Nephron progenitor cell (in vitro differentiated cells): ENCODE measurements at regions not wholly inside any gene's neighbourhood (a gene's known extent, or its start where the extent isn't known, plus 50 kb on each side); places are given as distances from the start of the nearest gene placed in this dataset.
A peak's percentile ranks its signal among the peaks of the same experiment; 100 is the strongest.

Experiments
- DNase-seq: peaks from one replicate; pipeline ENCODE4 v3.0.0; 2021
- H3K27ac Mint-ChIP-seq: 2 replicates; pipeline ENCODE4 v1.8.0; 2021; ENCODE audit warnings: mild to moderate bottlenecking, moderate library complexity, mixed read lengths
- H3K27me3 Mint-ChIP-seq: 2 replicates; pipeline ENCODE4 v1.8.0; 2021; ENCODE audit warnings: mild to moderate bottlenecking, low read depth, mixed read lengths; ENCODE audit not compliant: poor library complexity
- H3K36me3 Mint-ChIP-seq: 2 replicates; pipeline ENCODE4 v1.8.0; 2021; ENCODE audit warnings: low read depth, mixed read lengths
- H3K4me1 Mint-ChIP-seq: 2 replicates; pipeline ENCODE4 v1.8.0; 2021; ENCODE audit warnings: mixed read lengths
- H3K4me3 Mint-ChIP-seq: 2 replicates; pipeline ENCODE4 v1.8.0; 2021; ENCODE audit warnings: mild to moderate bottlenecking, moderate library complexity, mixed read lengths
- H3K9me3 Mint-ChIP-seq: 2 replicates; pipeline ENCODE4 v1.8.0; 2021; ENCODE audit warnings: mild to moderate bottlenecking, moderate library complexity, mixed read lengths
- CTCF ChIP-seq: fragments of 200-600 bp; sonication (generic); IDR thresholded peaks from 2 replicates; pipeline ENCODE4 v1.5.0; 2021; ENCODE audit warnings: antibody characterized with exemption

DNA sequence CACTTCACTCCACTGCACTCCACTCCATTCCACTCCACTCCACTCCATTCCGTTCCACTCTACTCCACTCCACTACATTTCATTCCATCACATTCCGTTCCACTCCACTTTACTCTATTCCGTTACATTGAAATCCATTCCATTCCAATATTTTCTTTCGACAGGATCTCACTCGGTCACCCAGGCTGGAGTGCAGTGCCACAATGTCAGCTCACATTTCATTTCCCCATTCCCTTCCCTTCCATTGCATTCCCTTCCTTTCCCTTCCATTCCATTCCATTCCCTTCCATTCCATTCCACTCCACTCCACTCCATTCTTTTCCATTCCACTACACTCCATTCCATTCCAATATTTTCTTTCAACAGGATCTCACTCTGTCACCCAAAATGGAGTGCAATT lies 1407.6 kb upstream of the USP9Y start:
- H3K4me1 Mint-ChIP-seq = no peaks in the 10 kb centered on the region
- no peak for TF ChIP-seq CTCF
- no peak overlapping the region for H3K4me3 Mint-ChIP-seq
- H3K9me3 Mint-ChIP-seq = peaks cover 4% of the 10 kb centered on the region
- H3K36me3 Mint-ChIP-seq = no peaks in the 10 kb centered on the region
- no peak for DNase-seq
- H3K27ac Mint-ChIP-seq = no peak overlapping the region
- no peaks in the 10 kb centered on the region for H3K27me3 Mint-ChIP-seq

DNA sequence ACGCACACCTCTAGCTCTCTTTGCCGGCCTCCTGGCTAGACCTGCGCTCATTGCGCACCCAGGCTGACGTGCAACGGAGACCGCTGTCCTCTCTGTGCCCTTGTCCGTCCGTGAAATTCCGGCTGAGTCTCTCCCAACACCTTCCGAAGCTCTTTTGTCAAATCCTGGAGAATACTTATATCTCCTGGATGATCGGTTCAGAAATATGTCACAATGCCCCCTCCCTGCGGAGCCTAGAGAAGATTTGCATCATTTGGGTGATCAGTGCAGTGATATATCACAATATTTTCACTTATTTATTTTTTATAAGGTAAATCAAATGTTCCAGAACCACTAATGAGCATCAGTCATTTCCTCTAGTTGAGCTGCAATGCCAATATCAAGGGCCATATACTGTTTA lies 1366.9 kb upstream of the USP9Y start:
- TF ChIP-seq CTCF = no peak
- peak; percentile 1 for DNase-seq
- Mint-ChIP-seq H3K9me3 (no peaks in the 10 kb centered on the region), H3K4me1 (no peaks in the 10 kb centered on the region), H3K27me3 (no peaks in the 10 kb centered on the region), H3K27ac (no peak overlapping the region), H3K36me3 (no peaks in the 10 kb centered on the region), H3K4me3 (no peak overlapping the region)
